ENCODE measurements at regions not wholly inside any gene's neighbourhood (a gene's known extent, or its start where the extent isn't known, plus 50 kb on each side); places are given as distances from the start of the nearest gene placed in this dataset.

DNA sequence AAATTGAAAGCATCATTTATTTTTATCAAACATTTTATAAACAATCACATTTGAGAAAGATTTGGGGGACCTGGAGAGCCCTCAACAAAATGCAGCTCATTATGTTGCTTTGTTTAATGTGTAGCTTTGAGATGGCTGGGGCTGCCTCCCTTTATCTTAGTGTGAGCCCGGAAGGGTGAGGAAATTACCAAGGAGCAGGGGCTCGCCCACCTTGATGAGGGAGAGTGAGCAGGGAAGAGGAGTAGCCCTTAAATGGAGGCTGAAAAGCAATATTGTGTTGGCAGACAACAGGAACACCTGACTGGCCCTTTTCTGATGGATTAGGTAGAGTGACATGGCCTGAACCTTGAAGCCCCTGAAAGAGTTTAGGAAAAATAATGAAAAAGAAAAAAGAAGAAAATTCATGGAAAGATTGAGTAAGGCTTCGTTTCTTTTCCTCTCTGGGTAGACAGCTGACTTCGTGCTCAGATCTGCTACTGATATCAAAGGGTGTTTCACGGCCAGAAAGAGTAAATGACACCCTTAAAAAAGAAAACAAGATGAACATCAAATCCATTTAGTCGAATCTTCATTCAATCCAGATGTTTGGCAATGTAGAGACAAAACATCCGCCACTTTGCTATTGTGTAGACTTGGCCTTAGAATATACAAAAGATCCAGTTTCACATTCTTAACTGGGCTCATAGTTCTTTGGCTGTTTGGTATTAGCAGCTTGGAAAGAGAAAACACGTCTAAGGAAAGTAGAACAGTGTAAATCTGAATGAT is 206.5 kb upstream of the TCF4 start:
- intact Hi-C loops (cut with DNase I), result no loop called here
- H3K36me3 ChIP-seq, result no peaks in the 10 kb centered on the region
- H3K4me1 ChIP-seq (replicated peaks), result no peaks in the 10 kb centered on the region
- H3K9me3 ChIP-seq, result no peaks in the 10 kb centered on the region
- H3K27me3 ChIP-seq (replicated peaks; ENCODE audit: insufficient read depth), result no peaks in the 10 kb centered on the region
- TF ChIP-seq POLR2A (IDR thresholded peaks at IDR 0.05) (no peak), POLR2AphosphoS5 (IDR thresholded peaks at IDR 0.05) (no peak)
- TF ChIP-seq, protein P1, sequence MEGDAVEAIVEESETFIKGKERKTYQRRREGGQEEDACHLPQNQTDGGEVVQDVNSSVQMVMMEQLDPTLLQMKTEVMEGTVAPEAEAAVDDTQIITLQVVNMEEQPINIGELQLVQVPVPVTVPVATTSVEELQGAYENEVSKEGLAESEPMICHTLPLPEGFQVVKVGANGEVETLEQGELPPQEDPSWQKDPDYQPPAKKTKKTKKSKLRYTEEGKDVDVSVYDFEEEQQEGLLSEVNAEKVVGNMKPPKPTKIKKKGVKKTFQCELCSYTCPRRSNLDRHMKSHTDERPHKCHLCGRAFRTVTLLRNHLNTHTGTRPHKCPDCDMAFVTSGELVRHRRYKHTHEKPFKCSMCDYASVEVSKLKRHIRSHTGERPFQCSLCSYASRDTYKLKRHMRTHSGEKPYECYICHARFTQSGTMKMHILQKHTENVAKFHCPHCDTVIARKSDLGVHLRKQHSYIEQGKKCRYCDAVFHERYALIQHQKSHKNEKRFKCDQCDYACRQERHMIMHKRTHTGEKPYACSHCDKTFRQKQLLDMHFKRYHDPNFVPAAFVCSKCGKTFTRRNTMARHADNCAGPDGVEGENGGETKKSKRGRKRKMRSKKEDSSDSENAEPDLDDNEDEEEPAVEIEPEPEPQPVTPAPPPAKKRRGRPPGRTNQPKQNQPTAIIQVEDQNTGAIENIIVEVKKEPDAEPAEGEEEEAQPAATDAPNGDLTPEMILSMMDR (IDR thresholded peaks at IDR 0.05), result no peak
- no peak overlapping the region for H3K27ac ChIP-seq
- WGBS, result 48% methylated on average over 8 of the region's 8 CpGs
- H3K4me3 ChIP-seq, result no peak overlapping the region
- DNase-seq (ENCODE audit: low spot score), result no peak

DNA sequence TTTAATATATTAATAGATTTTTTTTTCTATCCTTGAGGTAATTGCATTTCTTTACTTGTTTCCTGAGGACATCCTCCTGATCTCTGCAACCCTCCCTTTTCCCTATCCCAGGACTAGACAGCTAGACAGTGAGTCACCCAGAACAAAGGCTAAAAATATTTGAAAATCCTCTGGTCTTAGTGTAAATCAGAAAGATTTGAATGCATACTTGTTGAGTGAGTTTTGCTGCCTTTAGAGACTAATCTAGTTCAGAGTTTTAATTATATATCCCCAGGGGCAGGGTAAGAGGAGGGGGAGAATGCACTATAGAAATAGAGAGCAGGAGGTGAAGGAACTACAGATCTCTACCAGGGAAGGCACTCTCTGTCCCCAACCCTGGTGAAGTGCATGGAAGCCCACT is 202.3 kb upstream of the TCF4 start:
- no peaks in the 10 kb centered on the region for H3K27me3 ChIP-seq (replicated peaks; ENCODE audit: insufficient read depth)
- TF ChIP-seq POLR2AphosphoS5 (IDR thresholded peaks at IDR 0.05) (no peak), POLR2A (IDR thresholded peaks at IDR 0.05) (no peak)
- intact Hi-C loops (cut with DNase I), result no loop called here
- H3K4me1 ChIP-seq (replicated peaks), result no peaks in the 10 kb centered on the region
- no peaks in the 10 kb centered on the region for H3K36me3 ChIP-seq
- H3K9me3 ChIP-seq, result no peaks in the 10 kb centered on the region
- H3K27ac ChIP-seq, result no peak overlapping the region
- no peak for DNase-seq (ENCODE audit: low spot score)
- H3K4me3 ChIP-seq, result no peak overlapping the region

DNA sequence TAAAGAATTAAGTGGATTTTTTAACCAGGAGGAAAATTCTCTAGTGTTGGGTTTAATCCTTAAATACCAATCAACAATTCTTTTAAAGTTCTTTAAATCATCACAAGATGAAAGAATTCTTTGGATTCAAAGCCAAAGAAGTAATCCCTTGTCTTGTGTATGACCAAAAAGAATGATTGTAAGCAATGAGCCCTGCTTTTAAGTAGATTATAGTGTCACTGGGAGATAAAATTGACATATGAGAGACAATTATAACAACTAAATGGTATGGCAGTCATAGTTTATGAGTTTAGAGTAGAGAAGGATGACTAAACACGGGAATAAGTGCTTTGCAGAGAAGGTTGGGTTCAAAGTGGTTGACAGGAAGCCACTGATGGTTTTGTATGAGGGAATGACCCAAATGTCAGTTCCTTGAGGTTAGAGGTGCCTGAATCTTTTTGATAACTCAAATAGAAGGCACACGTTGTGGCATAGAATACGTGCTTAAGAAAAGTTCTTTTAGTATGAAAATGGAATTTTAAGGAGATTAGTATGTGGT is 199.6 kb upstream of the TCF4 start:
- Histone ChIP-seq H3K27me3 (replicated peaks; ENCODE audit: insufficient read depth) (no peaks in the 10 kb centered on the region), H3K27ac (no peak overlapping the region), H3K4me3 (no peak overlapping the region), H3K4me1 (replicated peaks) (no peaks in the 10 kb centered on the region), H3K9me3 (no peaks in the 10 kb centered on the region), H3K36me3 (no peaks in the 10 kb centered on the region)
- TF ChIP-seq POLR2AphosphoS5 (IDR thresholded peaks at IDR 0.05), result no peak
- WGBS, result 77% methylated on average over 3 of the region's 3 CpGs
- no peak for DNase-seq (ENCODE audit: low spot score)
- intact Hi-C loops (cut with DNase I), result loop anchor here (10.0 kb wide), 2 partner anchors 373 to 453 kb away; no protein-coding TSS in a partner anchor

DNA sequence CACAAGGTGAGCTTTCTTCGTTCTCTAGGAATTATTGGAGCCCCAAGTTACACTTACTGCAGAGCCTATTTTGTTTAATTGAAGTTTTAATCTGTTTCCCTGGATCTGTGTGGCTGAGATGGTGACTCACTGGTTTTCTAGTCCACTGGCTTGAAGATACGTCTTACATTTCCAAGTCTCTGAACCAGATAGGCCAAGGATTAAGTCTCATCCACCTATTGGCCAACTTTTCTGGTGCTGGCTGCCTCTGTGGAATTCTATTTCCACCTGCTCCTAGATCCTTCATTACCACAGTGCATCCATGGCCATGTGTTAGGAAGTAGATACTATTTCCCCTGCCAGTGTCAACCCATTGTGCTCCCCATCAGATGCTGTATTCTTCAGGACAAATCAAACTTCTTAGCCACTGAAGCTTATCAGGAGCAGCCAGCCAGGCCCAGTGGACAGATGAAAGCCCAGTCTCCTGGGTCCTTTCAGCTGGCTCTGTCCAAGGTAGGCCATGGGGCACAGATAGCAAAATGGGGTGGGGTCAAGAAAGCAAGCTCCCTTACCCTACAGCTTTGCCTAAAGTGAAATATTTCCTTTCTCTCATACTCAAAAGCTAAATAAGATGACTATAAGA is 198.8 kb upstream of the TCF4 start:
- WGBS, result 95% methylated on average over 2 of the region's 2 CpGs
- TF ChIP-seq, protein P1 (IDR thresholded peaks at IDR 0.05), result no peak
- TF ChIP-seq POLR2A (IDR thresholded peaks at IDR 0.05), result no peak
- no peak for DNase-seq (ENCODE audit: low spot score)
- no peak overlapping the region for H3K27ac ChIP-seq
- H3K9me3 ChIP-seq, result no peaks in the 10 kb centered on the region
- no peaks in the 10 kb centered on the region for H3K36me3 ChIP-seq
- no peak overlapping the region for H3K4me3 ChIP-seq
- no peaks in the 10 kb centered on the region for H3K27me3 ChIP-seq (replicated peaks; ENCODE audit: insufficient read depth)
- H3K4me1 ChIP-seq (replicated peaks), result no peaks in the 10 kb centered on the region
- intact Hi-C loops (cut with DNase I), result loop anchor here (10.0 kb wide), 2 partner anchors 372 to 452 kb away; no protein-coding TSS in a partner anchor

DNA sequence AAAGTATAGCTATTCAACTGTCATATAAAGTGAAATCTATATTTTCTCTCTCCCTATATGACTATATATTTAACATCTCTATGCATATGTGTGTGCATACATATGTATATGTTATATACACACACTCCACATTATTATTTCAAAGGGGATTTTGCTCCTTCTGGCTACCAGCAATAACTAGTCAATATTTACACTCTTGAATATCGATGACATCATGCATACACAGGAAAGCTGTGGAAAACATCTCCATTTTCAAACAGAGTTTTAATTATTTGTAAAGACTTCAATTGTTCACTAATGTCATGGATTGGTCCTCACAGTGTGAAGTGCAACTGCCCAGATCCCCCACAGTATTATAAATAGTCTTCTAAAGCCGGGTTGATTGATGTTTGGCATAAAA is 195.9 kb upstream of the TCF4 start:
- TF ChIP-seq, protein P1 (IDR thresholded peaks at IDR 0.05), result no peak
- H3K4me3 ChIP-seq, result no peak overlapping the region
- 85% methylated on average over 2 of the region's 2 CpGs for WGBS
- H3K9me3 ChIP-seq, result no peaks in the 10 kb centered on the region
- H3K27ac ChIP-seq, result no peak overlapping the region
- intact Hi-C loops (cut with DNase I), result loop anchor here (5.0 to 10.0 kb wide), 3 partner anchors 369 to 552 kb away; no protein-coding TSS in a partner anchor
- no peaks in the 10 kb centered on the region for H3K27me3 ChIP-seq (replicated peaks; ENCODE audit: insufficient read depth)
- H3K4me1 ChIP-seq (replicated peaks), result no peaks in the 10 kb centered on the region
- DNase-seq (ENCODE audit: low spot score), result no peak
- H3K36me3 ChIP-seq, result no peaks in the 10 kb centered on the region

Data from prostate gland (tissue), 2 donors.